22Rv1 (cell line): ENCODE measurements at regions not wholly inside any gene's neighbourhood (a gene's known extent, or its start where the extent isn't known, plus 50 kb on each side); places are given as distances from the start of the nearest gene placed in this dataset.

ENCODE experiments used
- H3K27ac ChIP-seq: fragments of 450-650 bp; 2 replicates; pipeline ENCODE4 v1.5.1; 2017
- CTCF ChIP-seq: fragments of 450-650 bp; IDR thresholded peaks from 2 replicates; pipeline ENCODE4 v1.5.1; 2017; ENCODE audit warnings: mild to moderate bottlenecking
- ZFX ChIP-seq: fragments of 450-650 bp; IDR thresholded peaks from 2 replicates; pipeline ENCODE4 v1.6.1; 2017; ENCODE audit warnings: antibody characterized with exemption, borderline replicate concordance

GRCh38 chr7:33788531-33788930 is 116.8 kb upstream of the BMPER start:
- no peak overlapping the region for H3K27ac ChIP-seq
- TF ChIP-seq CTCF = no peak
- no peak for TF ChIP-seq ZFX

DNA sequence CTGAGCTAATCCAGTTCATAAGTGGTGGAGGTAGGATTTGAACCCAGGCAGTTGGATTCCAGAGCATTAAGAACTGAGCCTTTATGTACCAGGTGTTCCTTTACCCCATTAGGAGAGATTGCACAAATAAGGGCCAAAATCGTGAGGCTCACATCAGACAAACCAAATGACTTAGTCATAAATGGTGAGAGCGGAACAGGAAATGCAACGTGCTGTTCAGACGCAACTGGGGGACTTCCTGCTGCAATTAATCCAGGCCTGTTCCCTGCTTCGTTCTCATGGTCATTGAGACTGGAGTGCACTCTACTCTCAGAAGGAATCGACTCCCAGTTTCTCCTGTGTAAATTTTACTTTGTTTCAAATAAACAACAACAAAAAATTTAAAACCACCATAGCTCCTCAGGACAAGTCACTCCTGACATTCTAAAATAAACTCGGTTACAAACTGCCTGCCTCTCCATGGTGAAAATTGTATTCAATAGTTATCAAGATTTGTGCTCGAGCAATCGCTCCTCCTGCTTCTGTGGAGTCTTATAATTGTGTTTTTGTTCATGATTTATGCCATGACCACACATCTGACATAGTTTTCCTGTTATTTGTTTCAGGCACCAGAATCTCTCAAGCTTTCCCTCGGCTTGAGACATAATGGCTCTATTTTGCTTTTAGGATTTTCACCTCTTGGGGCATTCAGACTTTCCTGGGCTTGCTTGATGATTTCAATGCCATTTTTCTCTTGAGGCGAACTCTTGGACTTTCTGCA is 115.3 kb upstream of the BMPER start:
- no peak overlapping the region for H3K27ac ChIP-seq
- no peak for TF ChIP-seq CTCF
- TF ChIP-seq ZFX = no peak

DNA sequence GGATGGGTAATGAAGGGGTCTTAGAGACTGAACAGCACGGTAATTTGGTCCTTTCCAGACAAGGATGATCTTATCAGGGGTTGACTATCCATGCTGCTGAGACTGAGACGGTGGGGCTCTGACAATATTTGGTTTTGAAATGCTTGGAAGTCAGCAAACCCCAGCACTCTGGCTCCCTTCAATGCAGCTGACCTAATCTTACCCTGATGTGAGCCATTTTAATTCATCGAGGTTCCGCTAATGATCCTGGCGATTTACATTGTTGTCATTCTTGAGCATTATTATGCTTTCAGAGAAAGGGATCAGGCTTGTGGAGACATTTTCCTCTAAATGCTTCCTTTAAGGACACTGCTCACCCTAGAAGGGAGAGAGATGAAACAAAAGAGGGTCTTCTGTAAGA is 114.6 kb upstream of the BMPER start:
- no peak overlapping the region for H3K27ac ChIP-seq
- TF ChIP-seq CTCF = no peak
- TF ChIP-seq ZFX = no peak

GRCh38 chr7:33792041-33792440 is 113.3 kb upstream of the BMPER start:
- no peak overlapping the region for H3K27ac ChIP-seq
- TF ChIP-seq ZFX (no peak), CTCF (no peak)

DNA sequence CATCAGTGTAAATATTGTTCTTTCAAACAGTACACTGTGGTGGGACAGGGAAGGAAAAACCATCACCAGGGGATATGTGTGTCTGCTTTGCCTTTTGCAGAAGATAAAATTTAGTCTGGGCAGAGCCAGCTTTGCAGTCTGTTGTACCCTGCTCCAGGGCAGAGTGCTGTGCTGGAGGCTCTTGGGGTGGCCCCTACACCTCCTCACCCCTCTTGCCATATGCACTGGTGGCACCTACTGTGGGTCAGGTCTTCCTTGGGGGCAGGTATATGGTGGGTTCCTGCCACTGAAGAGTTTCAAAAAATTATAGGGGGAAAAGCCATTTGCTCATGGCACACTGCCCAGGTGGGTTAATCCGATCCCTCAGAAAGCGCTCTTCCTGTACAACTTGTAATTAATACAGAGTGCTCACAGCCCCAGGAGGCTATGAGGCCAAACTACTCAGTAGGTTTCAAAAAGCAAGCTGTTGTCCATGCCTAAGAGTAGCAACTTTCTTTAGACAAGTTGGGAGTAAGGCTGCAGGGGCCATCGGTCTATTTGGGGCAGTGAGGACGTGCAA is 112.7 kb upstream of the BMPER start:
- TF ChIP-seq CTCF = no peak
- no peak for TF ChIP-seq ZFX
- H3K27ac ChIP-seq = no peak overlapping the region

DNA sequence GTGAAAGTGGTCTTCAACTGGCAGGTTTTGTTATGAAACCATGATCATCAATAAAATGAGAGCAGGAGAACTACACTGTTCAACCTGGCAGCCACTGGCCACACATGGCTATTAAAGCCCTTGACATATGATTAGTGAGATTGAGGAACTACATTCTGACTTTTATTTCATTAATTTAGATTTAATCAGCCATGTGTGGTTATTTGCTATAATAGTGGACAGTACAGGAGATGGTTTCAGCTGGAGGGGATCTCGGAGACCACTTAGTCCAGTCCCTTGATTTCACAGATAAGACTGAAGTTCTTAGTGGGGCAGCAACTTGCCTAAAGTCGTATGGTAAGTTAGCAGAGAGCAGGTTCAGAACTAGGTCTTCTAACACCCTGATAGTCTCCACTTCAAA is 111.7 kb upstream of the BMPER start:
- H3K27ac ChIP-seq = no peak overlapping the region
- no peak for TF ChIP-seq ZFX
- no peak for TF ChIP-seq CTCF

DNA sequence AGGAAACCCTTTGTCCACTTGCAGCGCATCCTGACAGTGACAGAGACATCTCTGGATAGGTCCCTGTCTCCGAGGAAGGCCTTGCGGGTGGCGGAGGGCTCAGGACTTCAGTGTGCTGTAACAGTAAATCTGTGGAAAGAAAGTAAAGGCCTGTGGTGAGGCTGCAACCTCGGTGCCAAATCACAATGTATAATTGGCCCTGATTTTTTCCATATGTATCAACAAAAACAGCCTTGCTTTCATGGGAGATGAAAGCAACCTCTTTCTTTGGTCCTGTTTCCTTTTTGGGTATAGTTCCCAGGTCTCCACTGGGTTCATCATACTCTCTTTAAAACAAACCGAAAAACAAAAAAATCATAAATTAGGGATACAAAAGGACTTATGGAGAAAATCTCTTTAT is 110.9 kb upstream of the BMPER start:
- no peak overlapping the region for H3K27ac ChIP-seq
- TF ChIP-seq ZFX (no peak), CTCF (no peak)
